ENCODE measurements at regions not wholly inside any gene's neighbourhood (a gene's known extent, or its start where the extent isn't known, plus 50 kb on each side); places are given as distances from the start of the nearest gene placed in this dataset.
"Not testable (repeated sequence)": the region's sequence is repeated elsewhere in the genome, so short reads cannot be mapped to it uniquely, and the experiment has no call there.

- no peak overlapping the region for H3K4me3 ChIP-seq (ENCODE audit: low read depth, low read length)
- TF ChIP-seq CTCF (IDR thresholded peaks at IDR 0.05; ENCODE audit: low read depth, low read length, missing control alignments), result no peak
- DNase-seq (ENCODE audit: low read depth), result no peak
These were observed 58.9 kb upstream of the ALX4 start for GRCh38 chr11:44368886-44369285.

- not testable (repeated sequence) for DNase-seq (ENCODE audit: low read depth); H3K4me3 ChIP-seq (ENCODE audit: low read depth, low read length)
These were observed 61.1 kb upstream of the ALX4 start for GRCh38 chr11:44371042-44371441.

- no peak overlapping the region for H3K4me3 ChIP-seq (ENCODE audit: low read depth, low read length)
- DNase-seq (ENCODE audit: low read depth), result no peak
- no peak for TF ChIP-seq CTCF (IDR thresholded peaks at IDR 0.05; ENCODE audit: low read depth, low read length, missing control alignments)
These were observed 61.8 kb upstream of the ALX4 start for GRCh38 chr11:44371706-44372105.

GRCh38 chr11:44372989-44373388 is 63.0 kb upstream of the ALX4 start:
- H3K4me3 ChIP-seq (ENCODE audit: low read depth, low read length), result no peak overlapping the region
- no peak for TF ChIP-seq CTCF (IDR thresholded peaks at IDR 0.05; ENCODE audit: low read depth, low read length, missing control alignments)
- DNase-seq (ENCODE audit: low read depth), result no peak

- no peak for TF ChIP-seq CTCF (IDR thresholded peaks at IDR 0.05; ENCODE audit: low read depth, low read length, missing control alignments)
- no peak overlapping the region for H3K4me3 ChIP-seq (ENCODE audit: low read depth, low read length)
These were observed 64.1 kb upstream of the ALX4 start for GRCh38 chr11:44374001-44374400.

GRCh38 chr11:44376423-44376822 is 66.5 kb upstream of the ALX4 start:
- TF ChIP-seq CTCF (IDR thresholded peaks at IDR 0.05; ENCODE audit: low read depth, low read length, missing control alignments), result no peak
- no peak for DNase-seq (ENCODE audit: low read depth)
- H3K4me3 ChIP-seq (ENCODE audit: low read depth, low read length), result no peak overlapping the region

More at GRCh38 chr11:44374001-44374400, 64.1 kb upstream of the ALX4 start:
- DNase-seq (ENCODE audit: low read depth), result no peak

- DNase-seq (ENCODE audit: low read depth), result no peak
- H3K4me3 ChIP-seq (ENCODE audit: low read depth, low read length), result no peak overlapping the region
- no peak for TF ChIP-seq CTCF (IDR thresholded peaks at IDR 0.05; ENCODE audit: low read depth, low read length, missing control alignments)
These were observed 67.2 kb upstream of the ALX4 start for GRCh38 chr11:44377121-44377520.

- no peak for TF ChIP-seq CTCF (IDR thresholded peaks at IDR 0.05; ENCODE audit: low read depth, low read length, missing control alignments)
- no peak overlapping the region for H3K4me3 ChIP-seq (ENCODE audit: low read depth, low read length)
- no peak for DNase-seq (ENCODE audit: low read depth)
These were observed 68.0 kb upstream of the ALX4 start for GRCh38 chr11:44377914-44378321.

Data from GM12864 (cell line).